Brain microvascular endothelial cell (primary cell): ENCODE measurements at regions not wholly inside any gene's neighbourhood (a gene's known extent, or its start where the extent isn't known, plus 50 kb on each side); places are given as distances from the start of the nearest gene placed in this dataset.

Source experiments
- DNase-seq: peaks from one replicate; pipeline ENCODE4 v3.0.0-alpha.2; 2020
- H3K27ac ChIP-seq: fragments of 250-450 bp; sonication (Bioruptor Pico); 2 replicates; pipeline ENCODE4 v1.5.1; 2020; ENCODE audit warnings: mild to moderate bottlenecking, moderate library complexity
- H3K27me3 ChIP-seq: fragments of 250-450 bp; sonication (Bioruptor Pico); replicated peaks from 2 replicates; pipeline ENCODE4 v1.5.1; 2020; ENCODE audit warnings: mild to moderate bottlenecking
- H3K36me3 ChIP-seq: fragments of 250-450 bp; sonication (Bioruptor Pico); replicated peaks from 2 replicates; pipeline ENCODE4 v1.5.1; 2020; ENCODE audit warnings: mild to moderate bottlenecking
- H3K4me3 ChIP-seq: 2 replicates; pipeline ENCODE4 v1.5.1; 2011; ENCODE audit warnings: low read depth, mild to moderate bottlenecking, control low read depth, low read length, moderate library complexity
- in situ Hi-C: cut with HindIII; loops from 2 replicates; pipeline ENCODE4 v1.10.0; 2017; ENCODE audit warnings: low sequenced_read_pairs, low pct_ligation_motif_present
- TF ChIP-seq, protein P1 (sequence below): IDR thresholded peaks from 2 replicates; pipeline ENCODE4 v1.5.1; 2011; ENCODE audit warnings: low read depth, mild to moderate bottlenecking, moderate library complexity, low read length, control low read depth, inconsistent platforms; ENCODE audit errors: missing control alignments

DNA sequence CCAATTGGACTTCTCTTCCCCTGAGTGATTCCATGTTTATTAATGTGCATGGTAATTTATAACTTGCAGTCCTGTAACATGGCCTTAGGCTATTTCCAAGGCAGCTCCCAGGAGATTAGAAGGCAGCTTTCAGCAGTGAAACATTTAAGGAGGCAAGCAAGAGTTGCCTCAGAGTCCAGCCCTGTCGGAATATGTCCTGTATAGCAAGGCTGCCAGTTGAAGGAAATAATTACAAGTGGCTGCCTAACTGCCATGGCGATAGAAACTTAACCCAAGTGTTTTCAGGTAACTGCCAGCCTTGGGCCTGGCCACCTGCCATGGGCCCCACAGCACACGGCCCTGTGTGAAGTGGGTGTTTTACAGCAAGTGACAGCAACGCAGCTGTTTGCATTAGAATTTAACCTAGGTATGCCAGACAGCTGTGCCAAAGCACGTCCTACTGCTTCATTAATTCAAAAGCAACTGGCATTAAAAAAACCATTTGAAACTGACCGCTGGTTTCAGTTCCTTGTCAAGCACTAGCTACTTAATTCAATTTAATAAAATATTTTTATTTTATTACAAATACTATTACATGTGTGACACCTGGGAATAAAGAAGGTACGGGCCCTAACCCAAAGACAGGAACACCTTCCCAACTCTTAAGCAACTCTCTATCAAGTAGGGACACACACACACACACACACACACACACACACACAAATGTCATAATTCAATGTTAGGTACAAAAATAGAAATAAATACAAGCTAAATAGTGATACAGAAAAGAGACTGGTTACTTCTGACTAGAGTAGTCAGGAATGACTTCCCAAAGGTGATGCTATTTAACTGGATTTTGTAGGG, 151.8 kb upstream of the HEY2 start:
- in situ Hi-C loops = no loop called here
- TF ChIP-seq, protein P1, sequence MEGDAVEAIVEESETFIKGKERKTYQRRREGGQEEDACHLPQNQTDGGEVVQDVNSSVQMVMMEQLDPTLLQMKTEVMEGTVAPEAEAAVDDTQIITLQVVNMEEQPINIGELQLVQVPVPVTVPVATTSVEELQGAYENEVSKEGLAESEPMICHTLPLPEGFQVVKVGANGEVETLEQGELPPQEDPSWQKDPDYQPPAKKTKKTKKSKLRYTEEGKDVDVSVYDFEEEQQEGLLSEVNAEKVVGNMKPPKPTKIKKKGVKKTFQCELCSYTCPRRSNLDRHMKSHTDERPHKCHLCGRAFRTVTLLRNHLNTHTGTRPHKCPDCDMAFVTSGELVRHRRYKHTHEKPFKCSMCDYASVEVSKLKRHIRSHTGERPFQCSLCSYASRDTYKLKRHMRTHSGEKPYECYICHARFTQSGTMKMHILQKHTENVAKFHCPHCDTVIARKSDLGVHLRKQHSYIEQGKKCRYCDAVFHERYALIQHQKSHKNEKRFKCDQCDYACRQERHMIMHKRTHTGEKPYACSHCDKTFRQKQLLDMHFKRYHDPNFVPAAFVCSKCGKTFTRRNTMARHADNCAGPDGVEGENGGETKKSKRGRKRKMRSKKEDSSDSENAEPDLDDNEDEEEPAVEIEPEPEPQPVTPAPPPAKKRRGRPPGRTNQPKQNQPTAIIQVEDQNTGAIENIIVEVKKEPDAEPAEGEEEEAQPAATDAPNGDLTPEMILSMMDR = no peak
- Histone ChIP-seq H3K27me3 (no peaks in the 10 kb centered on the region), H3K4me3 (no peak overlapping the region), H3K36me3 (no peaks in the 10 kb centered on the region), H3K27ac (no peak overlapping the region)
- DNase-seq = no peak

DNA sequence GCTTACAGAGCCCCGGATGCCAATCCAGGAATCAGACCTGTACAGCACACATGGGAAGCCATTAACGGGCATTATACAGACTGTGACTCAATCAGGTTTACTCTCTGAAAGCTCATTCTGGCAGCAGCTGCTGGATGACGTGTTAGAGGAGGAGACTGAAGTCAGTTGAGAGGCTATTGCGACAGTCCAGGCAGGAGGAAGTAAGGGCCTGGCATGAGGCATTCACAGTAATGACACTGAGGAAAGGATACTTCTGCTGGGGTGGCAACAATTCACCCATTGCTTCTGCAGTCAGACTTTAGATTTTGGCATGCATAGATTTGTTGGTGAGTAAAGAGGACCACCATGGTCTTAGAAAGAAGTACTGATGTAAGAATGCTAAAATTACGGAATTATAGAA, 151.0 kb upstream of the HEY2 start:
- in situ Hi-C loops = no loop called here
- H3K27ac ChIP-seq = no peak overlapping the region
- no peaks in the 10 kb centered on the region for H3K27me3 ChIP-seq
- H3K4me3 ChIP-seq = no peak overlapping the region
- DNase-seq = peak; percentile 72
- no peaks in the 10 kb centered on the region for H3K36me3 ChIP-seq
- TF ChIP-seq, protein P1 = no peak

GRCh38 chr6:125604257-125604656, 145.2 kb upstream of the HEY2 start:
- no peak overlapping the region for H3K4me3 ChIP-seq
- no peaks in the 10 kb centered on the region for H3K27me3 ChIP-seq
- in situ Hi-C loops = no loop called here
- H3K27ac ChIP-seq = no peak overlapping the region
- DNase-seq = no peak
- TF ChIP-seq, protein P1 = no peak
- no peaks in the 10 kb centered on the region for H3K36me3 ChIP-seq

GRCh38 chr6:125611573-125612344, 137.7 kb upstream of the HEY2 start:
- DNase-seq = peak; percentile 82
- Histone ChIP-seq H3K27me3 (no peaks in the 10 kb centered on the region), H3K36me3 (no peaks in the 10 kb centered on the region), H3K27ac (peak overlapping the region; percentile 71), H3K4me3 (peak overlapping the region; percentile 38)
- TF ChIP-seq, protein P1 = no peak
- in situ Hi-C loops = no loop called here

- TF ChIP-seq, protein P1 = no peak
- no peak overlapping the region for H3K4me3 ChIP-seq
These were observed 137.0 kb upstream of the HEY2 start for GRCh38 chr6:125612345-125612846.

More at GRCh38 chr6:125612345-125612846, 137.0 kb upstream of the HEY2 start:
- Histone ChIP-seq H3K27me3 (no peaks in the 10 kb centered on the region), H3K36me3 (no peaks in the 10 kb centered on the region), H3K27ac (peak overlapping the region; percentile 71)
- DNase-seq = no peak
- in situ Hi-C loops = no loop called here
